ENCODE measurements at regions not wholly inside any gene's neighbourhood (a gene's known extent, or its start where the extent isn't known, plus 50 kb on each side); places are given as distances from the start of the nearest gene placed in this dataset.
"Not testable (repeated sequence)": the region's sequence is repeated elsewhere in the genome, so short reads cannot be mapped to it uniquely, and the experiment has no call there.

GRCh38 chr1:182192215-182192614 lies 130.7 kb upstream of the ZNF648 start:
- DNase-seq = no peak

DNA sequence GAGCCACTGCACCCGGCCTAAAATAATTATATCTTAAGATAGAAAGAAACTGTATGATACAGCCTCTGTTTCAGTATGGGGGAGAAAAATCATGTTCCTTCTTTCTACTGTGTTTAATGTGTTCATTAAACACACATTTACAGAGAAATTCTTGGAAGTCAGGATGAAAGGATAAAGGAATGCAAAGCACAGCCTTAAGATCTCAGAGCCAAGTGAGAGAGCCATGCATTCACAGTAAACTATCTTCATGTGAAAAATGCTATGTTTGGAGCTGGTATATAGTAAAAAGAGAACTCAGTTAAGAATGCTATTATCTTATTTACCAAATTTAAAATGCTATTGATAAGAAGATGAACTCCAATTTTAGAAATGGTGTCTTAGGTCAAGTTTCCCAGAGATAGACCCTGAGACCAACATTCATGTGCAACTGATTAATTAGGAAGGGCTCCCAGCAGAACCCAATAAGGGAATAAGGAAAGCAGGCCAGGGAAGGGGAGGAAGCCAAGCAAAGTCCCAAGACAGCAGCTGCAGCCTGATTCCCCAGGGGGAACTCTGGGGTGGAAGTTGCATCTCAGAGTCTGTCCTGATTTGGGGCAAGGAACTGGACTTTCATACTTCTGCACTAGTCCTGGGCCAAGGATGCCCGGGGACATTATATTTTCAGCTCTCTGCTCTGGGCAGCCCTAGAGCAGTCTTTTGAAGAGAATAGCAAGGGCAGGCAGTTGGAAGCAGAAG lies 130.0 kb upstream of the ZNF648 start:
- DNase-seq = no peak

- DNase-seq = no peak
Measured at GRCh38 chr1:182189535-182190066, 128.1 kb upstream of the ZNF648 start.

- no peak for DNase-seq
Measured at GRCh38 chr1:182186757-182187146, 125.2 kb upstream of the ZNF648 start.

DNA sequence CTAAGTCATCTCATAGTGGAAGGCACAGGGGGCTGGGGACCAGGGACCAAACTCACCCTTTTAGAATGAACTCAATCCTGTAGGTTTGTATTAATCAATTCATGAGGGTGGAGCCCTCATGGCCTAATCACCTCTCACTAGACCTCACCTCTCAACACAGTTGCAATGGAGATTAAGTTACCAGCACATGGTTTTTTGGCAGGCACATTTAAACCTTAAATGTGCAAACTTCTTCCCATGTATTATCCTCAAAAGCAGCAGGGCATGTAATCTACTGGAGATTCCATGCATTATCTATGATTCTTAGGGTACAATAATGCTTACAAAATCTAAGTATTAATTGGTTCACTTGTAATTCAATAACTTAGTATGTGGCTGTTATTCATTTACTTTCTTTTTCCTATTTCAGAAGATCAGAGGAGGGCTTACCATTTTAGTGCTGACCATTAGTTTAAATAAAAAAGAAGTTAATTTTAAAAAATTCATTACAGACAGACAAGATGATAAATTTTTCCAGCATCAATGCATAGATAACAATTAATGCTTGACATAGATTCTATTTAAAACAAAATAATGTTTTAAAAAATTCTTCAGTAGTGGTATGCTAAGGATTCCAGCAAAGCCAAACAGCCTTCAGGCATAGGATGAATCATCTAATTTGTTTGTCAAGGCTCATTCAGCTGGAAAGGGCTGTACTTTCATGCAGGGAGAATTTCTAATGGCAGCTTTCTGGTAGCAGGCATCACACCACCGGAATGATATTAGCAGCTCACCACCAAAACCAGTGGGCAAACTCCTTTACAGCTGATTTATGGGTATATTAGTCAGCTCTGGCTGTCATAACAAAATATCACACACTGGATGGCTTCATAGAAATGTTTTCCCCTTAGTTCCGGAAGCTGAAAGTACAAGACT lies 124.6 kb upstream of the ZNF648 start:
- DNase-seq = peak; percentile 84

GRCh38 chr1:182185136-182185535 lies 123.6 kb upstream of the ZNF648 start:
- DNase-seq = no peak

- DNase-seq = no peak
Measured at GRCh38 chr1:182183606-182184005, 122.1 kb upstream of the ZNF648 start.

DNA sequence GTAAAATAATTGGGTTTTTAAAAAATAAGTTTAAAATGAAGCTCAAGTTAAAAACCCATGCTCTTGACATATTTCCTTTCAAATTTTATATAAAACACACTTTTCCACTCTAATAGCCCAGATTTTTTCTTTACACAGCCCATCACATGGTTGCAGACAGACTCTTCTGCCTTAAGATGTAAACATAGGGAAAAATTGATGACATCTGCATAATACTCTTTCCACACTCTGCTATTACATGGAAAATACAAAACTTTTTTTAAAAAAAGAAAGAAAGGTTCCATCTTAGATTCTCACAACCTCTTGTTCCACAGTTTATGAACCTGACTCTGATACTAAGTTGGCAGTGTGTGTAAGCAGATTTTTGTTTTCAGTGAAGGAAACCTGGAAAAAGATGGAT lies 120.8 kb upstream of the ZNF648 start:
- no peak for DNase-seq

DNA sequence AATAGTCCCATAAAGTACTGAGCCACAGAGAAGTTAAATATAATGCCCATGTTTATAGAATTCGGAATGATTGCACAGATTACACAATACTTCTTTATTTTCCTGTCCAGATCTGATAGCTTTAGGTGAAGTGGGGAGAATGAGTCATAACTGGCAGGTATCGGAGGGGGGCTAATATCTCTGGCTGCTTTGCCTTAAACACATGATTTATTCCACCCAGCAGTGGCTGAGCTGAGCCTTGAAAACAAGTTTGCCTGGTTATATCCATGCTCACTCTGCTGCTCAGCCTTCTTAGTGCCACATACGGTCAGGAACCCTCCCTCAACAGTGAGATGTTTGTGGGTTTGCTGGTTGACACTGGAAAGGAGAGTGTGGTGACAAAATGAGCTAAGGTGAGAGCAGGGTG lies 119.7 kb upstream of the ZNF648 start:
- DNase-seq = no peak

DNA sequence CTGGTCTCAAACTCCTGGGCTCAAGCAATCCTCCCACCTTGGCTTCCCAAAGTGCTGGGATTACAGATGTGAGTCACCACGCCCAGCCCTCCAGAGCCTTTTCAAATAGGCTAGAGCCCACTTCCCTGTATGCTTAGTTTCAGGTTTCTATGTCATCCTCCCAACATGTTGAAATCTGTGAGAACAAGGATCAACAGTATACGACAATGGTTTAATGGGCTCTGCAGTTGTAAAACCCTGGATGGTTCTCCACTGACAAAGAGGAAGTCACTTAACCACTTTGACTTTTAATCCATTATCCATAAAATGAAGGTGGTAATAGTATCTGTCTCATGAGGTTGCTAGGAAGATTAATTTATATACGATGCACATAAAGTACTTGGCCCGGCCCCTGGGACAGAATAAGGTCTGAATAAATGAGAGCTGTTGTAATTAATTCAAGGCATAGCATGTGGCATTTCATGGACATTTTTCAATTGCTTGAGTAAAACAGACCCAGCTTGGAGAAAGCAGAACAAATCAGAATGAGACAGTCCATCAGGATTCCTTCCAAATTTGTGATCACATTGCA lies 113.9 kb upstream of the ZNF648 start:
- no peak for DNase-seq

- DNase-seq = no peak
Measured at GRCh38 chr1:182174513-182174855, 113.0 kb upstream of the ZNF648 start.

GRCh38 chr1:182173808-182174512 lies 112.4 kb upstream of the ZNF648 start:
- no peak for DNase-seq

DNA sequence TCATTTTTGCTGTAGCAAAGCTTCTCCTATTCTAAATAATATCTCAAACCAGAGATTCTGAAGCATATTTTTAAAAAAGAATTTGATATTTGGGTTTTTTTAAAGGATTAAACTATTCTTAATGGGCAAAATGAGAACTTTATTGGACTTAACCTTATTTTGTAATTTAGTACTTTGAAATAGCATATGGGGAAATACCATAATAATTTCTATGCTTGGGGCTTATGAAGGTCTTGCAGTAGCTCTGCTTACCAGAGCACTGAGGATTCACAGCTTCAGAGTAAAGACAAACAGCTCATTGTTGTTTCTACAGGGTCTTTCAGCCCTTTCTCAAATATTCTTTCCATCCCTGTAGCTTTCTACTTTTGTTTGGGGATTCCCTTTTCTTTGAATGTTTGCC lies 111.2 kb upstream of the ZNF648 start:
- no peak for DNase-seq

GRCh38 chr1:182170891-182171461 lies 109.5 kb upstream of the ZNF648 start:
- DNase-seq = no peak

GRCh38 chr1:182169203-182169602 lies 107.7 kb upstream of the ZNF648 start:
- no peak for DNase-seq

DNA sequence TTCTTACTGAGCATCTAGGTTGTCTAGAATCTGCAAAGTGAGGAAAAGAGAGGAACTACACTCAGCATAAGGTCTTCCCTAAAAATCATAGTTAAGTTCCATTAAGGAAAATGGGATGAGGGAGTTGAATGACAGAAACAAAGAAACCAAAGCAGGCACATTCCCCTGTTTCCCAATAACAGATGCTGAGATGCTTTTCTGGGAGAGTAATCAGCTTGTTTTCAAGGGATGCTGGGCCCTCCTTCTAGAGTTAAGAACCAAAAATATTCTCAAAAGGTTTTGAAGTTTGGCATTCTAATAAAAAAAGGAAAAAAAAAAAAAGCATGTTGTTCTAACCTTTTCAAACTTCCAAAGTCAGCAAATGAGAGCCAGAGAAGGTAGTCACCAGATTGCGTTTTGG lies 105.2 kb upstream of the ZNF648 start:
- DNase-seq = no peak

- no peak for DNase-seq
Measured at GRCh38 chr1:182166321-182166720, 104.8 kb upstream of the ZNF648 start.

DNA sequence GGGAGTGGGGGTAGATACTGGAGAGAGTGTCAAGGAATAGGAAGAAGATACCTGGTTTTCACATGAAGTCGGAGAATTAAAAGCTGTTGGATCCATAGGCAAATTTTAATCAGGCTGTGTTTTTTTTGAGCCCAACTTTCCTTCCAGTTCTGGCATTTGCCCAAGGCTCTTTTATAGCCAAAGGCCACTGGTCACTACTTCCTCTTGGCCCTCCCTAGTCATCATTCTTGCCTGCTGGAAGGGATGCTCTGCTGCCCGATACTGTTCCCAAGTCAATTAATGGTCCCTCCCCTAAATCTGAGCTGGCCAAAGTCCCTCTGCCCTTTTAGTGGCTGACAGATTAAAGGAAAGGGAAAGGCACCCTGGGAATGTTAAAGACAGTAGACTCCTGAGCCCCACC lies 102.8 kb upstream of the ZNF648 start:
- DNase-seq = no peak

- no peak for DNase-seq
Measured at GRCh38 chr1:182163821-182164223, 102.3 kb upstream of the ZNF648 start.

GRCh38 chr1:182159443-182159842 lies 97.9 kb upstream of the ZNF648 start:
- DNase-seq = no peak

DNA sequence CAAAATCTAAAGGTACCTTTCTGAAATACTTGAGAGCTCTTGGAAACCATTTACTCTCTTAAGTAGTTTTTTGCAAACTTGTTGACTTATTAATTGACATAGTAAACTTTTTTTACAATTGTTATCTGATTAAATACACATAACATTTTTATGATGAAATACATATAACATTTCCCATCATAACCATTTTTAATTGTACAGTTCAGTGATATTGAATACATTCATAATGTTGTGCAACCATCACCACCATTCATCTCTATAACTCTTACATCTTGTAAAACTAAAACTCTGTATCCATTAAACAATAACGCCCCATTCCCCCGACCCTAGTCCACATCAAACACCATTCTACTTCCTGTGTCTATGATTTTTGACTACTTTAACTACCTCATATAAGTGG lies 95.7 kb upstream of the ZNF648 start:
- DNase-seq = no peak

GRCh38 chr1:182154425-182154824 lies 92.9 kb upstream of the ZNF648 start:
- DNase-seq = not testable (repeated sequence)
